ENCODE measurements at regions not wholly inside any gene's neighbourhood (a gene's known extent, or its start where the extent isn't known, plus 50 kb on each side); places are given as distances from the start of the nearest gene placed in this dataset.

- DNase-seq (ENCODE audit: low read depth): no peak
Measured at GRCh38 chr3:103342205-103342731, 907.5 kb downstream of the ZPLD1 start.

GRCh38 chr3:103349760-103350159 is 914.9 kb downstream of the ZPLD1 start:
- DNase-seq (ENCODE audit: low read depth): no peak

- DNase-seq (ENCODE audit: low read depth): no peak
Measured at GRCh38 chr3:103365467-103365866, 930.7 kb downstream of the ZPLD1 start.

- DNase-seq (ENCODE audit: low read depth): no peak
Measured at GRCh38 chr3:103367481-103367880, 932.7 kb downstream of the ZPLD1 start.

GRCh38 chr3:103371411-103371810 is 936.6 kb downstream of the ZPLD1 start:
- no peak for DNase-seq (ENCODE audit: low read depth)

- no peak for DNase-seq (ENCODE audit: low read depth)
Measured at GRCh38 chr3:103372031-103372430, 937.2 kb downstream of the ZPLD1 start.

- no peak for DNase-seq (ENCODE audit: low read depth)
Measured at GRCh38 chr3:103380391-103380790, 945.6 kb downstream of the ZPLD1 start.

- no peak for DNase-seq (ENCODE audit: low read depth)
Measured at GRCh38 chr3:103381296-103382079, 946.7 kb downstream of the ZPLD1 start.

- DNase-seq (ENCODE audit: low read depth): no peak
Measured at GRCh38 chr3:103385961-103386656, 951.3 kb downstream of the ZPLD1 start.

- DNase-seq (ENCODE audit: low read depth): no peak
Measured at GRCh38 chr3:103388214-103388613, 953.4 kb downstream of the ZPLD1 start.

- DNase-seq (ENCODE audit: low read depth): no peak
Measured at GRCh38 chr3:103389356-103389755, 954.5 kb downstream of the ZPLD1 start.

GRCh38 chr3:103393395-103394186 is 958.8 kb downstream of the ZPLD1 start:
- DNase-seq (ENCODE audit: low read depth): no peak

- DNase-seq (ENCODE audit: low read depth): no peak
Measured at GRCh38 chr3:103403191-103403590, 968.4 kb downstream of the ZPLD1 start.

GRCh38 chr3:103406320-103406850 is 971.6 kb downstream of the ZPLD1 start:
- no peak for DNase-seq (ENCODE audit: low read depth)

GRCh38 chr3:103410231-103410630 is 975.4 kb downstream of the ZPLD1 start:
- DNase-seq (ENCODE audit: low read depth): no peak

- no peak for DNase-seq (ENCODE audit: low read depth)
Measured at GRCh38 chr3:103421460-103421859, 986.6 kb downstream of the ZPLD1 start.

- DNase-seq (ENCODE audit: low read depth): no peak
Measured at GRCh38 chr3:103437883-103438282, 1003.1 kb downstream of the ZPLD1 start.

- DNase-seq (ENCODE audit: low read depth): no peak
Measured at GRCh38 chr3:103440539-103441203, 1005.9 kb downstream of the ZPLD1 start.

- no peak for DNase-seq (ENCODE audit: low read depth)
Measured at GRCh38 chr3:103446953-103447629, 1012.3 kb downstream of the ZPLD1 start.

- no peak for DNase-seq (ENCODE audit: low read depth)
Measured at GRCh38 chr3:103453152-103453551, 1018.3 kb downstream of the ZPLD1 start.

- DNase-seq (ENCODE audit: low read depth): no peak
Measured at GRCh38 chr3:103459815-103460214, 1025.0 kb downstream of the ZPLD1 start.
